ENCODE measurements at regions not wholly inside any gene's neighbourhood (a gene's known extent, or its start where the extent isn't known, plus 50 kb on each side); places are given as distances from the start of the nearest gene placed in this dataset.
"Not testable (repeated sequence)": the region's sequence is repeated elsewhere in the genome, so short reads cannot be mapped to it uniquely, and the experiment has no call there.

- DNase-seq (ENCODE audit: low read depth): no peak
- no peak for TF ChIP-seq CTCF (IDR thresholded peaks at IDR 0.05; ENCODE audit: insufficient read depth, low read depth, low read length, missing control alignments)
- H3K4me3 ChIP-seq (ENCODE audit: low read length): no peak overlapping the region
These were observed 74.0 kb downstream of the GASK1B start for GRCh38 chr4:158098802-158099201.

- DNase-seq (ENCODE audit: low read depth): peak; percentile 88
- TF ChIP-seq CTCF (IDR thresholded peaks at IDR 0.05; ENCODE audit: insufficient read depth, low read depth, low read length, missing control alignments): no peak
- H3K4me3 ChIP-seq (ENCODE audit: low read length): no peak overlapping the region
These were observed 78.3 kb downstream of the GASK1B start for GRCh38 chr4:158094413-158095134.

- peak overlapping the region; percentile 8 for H3K4me3 ChIP-seq (ENCODE audit: low read length)
- TF ChIP-seq CTCF (IDR thresholded peaks at IDR 0.05; ENCODE audit: insufficient read depth, low read depth, low read length, missing control alignments): no peak
- no peak for DNase-seq (ENCODE audit: low read depth)
These were observed 82.5 kb downstream of the GASK1B start for GRCh38 chr4:158090323-158090722.

GRCh38 chr4:158089897-158090296 lies 82.9 kb downstream of the GASK1B start:
- H3K4me3 ChIP-seq (ENCODE audit: low read length): peak overlapping the region; percentile 8
- DNase-seq (ENCODE audit: low read depth): not testable (repeated sequence)

- H3K4me3 ChIP-seq (ENCODE audit: low read length): no peak overlapping the region
- TF ChIP-seq CTCF (IDR thresholded peaks at IDR 0.05; ENCODE audit: insufficient read depth, low read depth, low read length, missing control alignments): no peak
- no peak for DNase-seq (ENCODE audit: low read depth)
These were observed 92.5 kb downstream of the GASK1B start for GRCh38 chr4:158080354-158080753.

GRCh38 chr4:158079661-158080060 lies 93.2 kb downstream of the GASK1B start:
- no peak for DNase-seq (ENCODE audit: low read depth)
- TF ChIP-seq CTCF (IDR thresholded peaks at IDR 0.05; ENCODE audit: insufficient read depth, low read depth, low read length, missing control alignments): no peak
- H3K4me3 ChIP-seq (ENCODE audit: low read length): no peak overlapping the region

- DNase-seq (ENCODE audit: low read depth): no peak
- TF ChIP-seq CTCF (IDR thresholded peaks at IDR 0.05; ENCODE audit: insufficient read depth, low read depth, low read length, missing control alignments): no peak
These were observed 95.0 kb downstream of the GASK1B start for GRCh38 chr4:158077835-158078234.

More at GRCh38 chr4:158077835-158078234, 95.0 kb downstream of the GASK1B start:
- H3K4me3 ChIP-seq (ENCODE audit: low read length): no peak overlapping the region
